Neural cell (in vitro differentiated cells): ENCODE measurements at regions not wholly inside any gene's neighbourhood (a gene's known extent, or its start where the extent isn't known, plus 50 kb on each side); places are given as distances from the start of the nearest gene placed in this dataset.
"Not testable (repeated sequence)": the region's sequence is repeated elsewhere in the genome, so short reads cannot be mapped to it uniquely, and the experiment has no call there.

ENCODE experiments used
- H2AFZ ChIP-seq: fragments of 200-600, 300-800 bp; sonication (generic), shearing (Covaris generic); 2 replicates; pipeline ENCODE4 v1.6.0; 2014; ENCODE audit warnings: low read depth, mild to moderate bottlenecking, antibody characterized with exemption, low read length, moderate library complexity
- H3F3A ChIP-seq: fragments of 200-600 bp; shearing (Covaris generic); 2 replicates; pipeline ENCODE4 v1.6.1; 2016; ENCODE audit warnings: mild to moderate bottlenecking, moderate library complexity, mixed read lengths, antibody characterized with exemption, low read length; ENCODE audit not compliant: insufficient read depth, poor library complexity, severe bottlenecking
- H3K27ac ChIP-seq: fragments of 200-600, 300-800 bp; sonication (generic), shearing (Covaris generic); 2 replicates; pipeline ENCODE4 v1.5.1; 2014; ENCODE audit warnings: mild to moderate bottlenecking, low read length, moderate library complexity
- H3K27me3 ChIP-seq: fragments of 300-800, 200-600 bp; sonication (generic), shearing (Covaris generic); 2 replicates; pipeline ENCODE4 v1.6.0; 2014; ENCODE audit warnings: mild to moderate bottlenecking, low read depth, low read length, moderate library complexity; ENCODE audit not compliant: insufficient read depth
- H3K36me3 ChIP-seq: fragments of 300-800, 200-600 bp; sonication (generic), shearing (Covaris generic); 2 replicates; pipeline ENCODE4 v1.5.1; 2014; ENCODE audit warnings: mild to moderate bottlenecking, antibody characterized with exemption, low read length, moderate library complexity; ENCODE audit not compliant: insufficient read depth
- H3K4me2 ChIP-seq: fragments of 300-800, 200-600 bp; sonication (generic), shearing (Covaris generic); 2 replicates; pipeline ENCODE4 v1.6.0; 2014; ENCODE audit warnings: mild to moderate bottlenecking, low read length
- H3K4me3 ChIP-seq: fragments of 300-800, 200-600 bp; sonication (generic), shearing (Covaris generic); 2 replicates; pipeline ENCODE4 v1.5.1; 2014; ENCODE audit warnings: mild to moderate bottlenecking, low read length, moderate library complexity
- H3K79me2 ChIP-seq: fragments of 200-600 bp; shearing (Covaris generic); replicated peaks from 2 replicates; pipeline ENCODE4 v1.6.0; 2014; ENCODE audit warnings: mild to moderate bottlenecking, low read length, moderate library complexity; ENCODE audit not compliant: insufficient read depth
- H3K9ac ChIP-seq: fragments of 300-800, 200-600 bp; sonication (generic), shearing (Covaris generic); 2 replicates; pipeline ENCODE4 v1.6.1; 2016; ENCODE audit warnings: mild to moderate bottlenecking, low read length, mixed read lengths
- H3K9me2 ChIP-seq: fragments of 200-600 bp; shearing (Covaris generic); 2 replicates; pipeline ENCODE4 v1.6.1; 2016; ENCODE audit warnings: mild to moderate bottlenecking, low read length, mixed read lengths; ENCODE audit not compliant: insufficient read depth
- H3K9me3 ChIP-seq: fragments of 200-600, 300-800 bp; sonication (generic), shearing (Covaris generic); 2 replicates; pipeline ENCODE4 v1.6.1; 2016; ENCODE audit warnings: mild to moderate bottlenecking, mixed run types, low read length, moderate library complexity, mixed read lengths
- H4K20me1 ChIP-seq: fragments of 200-600 bp; shearing (Covaris generic); 2 replicates; pipeline ENCODE4 v1.6.1; 2016; ENCODE audit warnings: mild to moderate bottlenecking, mixed run types; ENCODE audit not compliant: insufficient read depth
- CTCF ChIP-seq: fragments of 450-650 bp; IDR thresholded peaks from 2 replicates; pipeline ENCODE4 v1.5.1; 2014; ENCODE audit warnings: antibody characterized with exemption, mild to moderate bottlenecking, moderate library complexity; ENCODE audit not compliant: poor library complexity, severe bottlenecking
- EP300 ChIP-seq: fragments of 450-650 bp; conservative IDR thresholded peaks from 2 replicates; pipeline ENCODE4 v1.6.1; 2014; ENCODE audit warnings: antibody characterized with exemption, mild to moderate bottlenecking, moderate library complexity; ENCODE audit not compliant: poor library complexity, severe bottlenecking
- EZH2 ChIP-seq: fragments of 200-600, 300-800 bp; shearing (Covaris generic), sonication (generic); IDR thresholded peaks from 2 replicates; pipeline ENCODE4 v1.6.1; 2014; ENCODE audit warnings: antibody characterized with exemption, low read length, borderline replicate concordance, mild to moderate bottlenecking; ENCODE audit not compliant: insufficient read depth, poor library complexity, severe bottlenecking
- MXI1 ChIP-seq: fragments of 450-650 bp; conservative IDR thresholded peaks from 2 replicates; pipeline ENCODE4 v1.6.1; 2014; ENCODE audit warnings: antibody characterized with exemption, mild to moderate bottlenecking; ENCODE audit not compliant: poor library complexity, severe bottlenecking
- POLR2AphosphoS5 ChIP-seq: IDR thresholded peaks from 2 replicates; pipeline ENCODE4 v1.6.1; 2012
- RAD21 ChIP-seq: fragments of 450-650 bp; conservative IDR thresholded peaks from 2 replicates; pipeline ENCODE4 v1.6.1; 2014; ENCODE audit warnings: antibody characterized with exemption, mild to moderate bottlenecking, moderate library complexity
- SMC3 ChIP-seq: fragments of 450-650 bp; conservative IDR thresholded peaks from 2 replicates; pipeline ENCODE4 v1.6.1; 2014; ENCODE audit warnings: antibody characterized with exemption, mild to moderate bottlenecking, moderate library complexity; ENCODE audit not compliant: poor library complexity
- TAF1 ChIP-seq: IDR thresholded peaks from 2 replicates; pipeline ENCODE4 v1.6.1; 2012; ENCODE audit warnings: low read depth
- TF ChIP-seq, protein P1 (sequence below): IDR thresholded peaks from 2 replicates; pipeline ENCODE4 v1.6.1; 2012; ENCODE audit warnings: borderline replicate concordance

DNA sequence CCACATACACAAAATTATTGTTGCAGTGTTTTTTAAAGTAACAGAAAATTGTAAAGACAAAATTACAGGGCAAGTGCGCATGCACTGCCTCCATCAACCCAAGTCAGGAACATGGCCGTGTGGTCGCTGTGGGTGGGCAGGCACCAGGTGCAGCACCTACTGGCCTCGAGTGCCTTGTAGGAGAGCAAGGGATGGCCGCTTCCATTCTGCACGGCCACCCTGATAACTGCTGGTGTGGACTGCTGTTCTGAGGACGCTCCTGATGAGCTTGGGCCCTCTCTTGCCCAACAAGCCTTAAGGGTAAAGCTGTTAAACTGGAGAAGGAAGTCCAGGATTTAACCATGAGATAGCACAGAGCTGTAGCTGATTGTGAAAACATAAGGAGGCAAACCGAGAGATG, 124.6 kb upstream of the PPP1R9A start:
- Histone ChIP-seq H3K4me2 (no peak overlapping the region), H3K9me3 (no peaks in the 10 kb centered on the region), H3K27me3 (no peaks in the 10 kb centered on the region), H3K36me3 (no peaks in the 10 kb centered on the region), H4K20me1 (no peaks in the 10 kb centered on the region), H3K4me3 (no peak overlapping the region), H3K9ac (no peak overlapping the region), H3K9me2 (no peaks in the 10 kb centered on the region), H3K79me2 (no peaks in the 10 kb centered on the region), H3K27ac (no peak overlapping the region), H2AFZ (no peak overlapping the region), H3F3A (no peaks in the 10 kb centered on the region)
- TF ChIP-seq CTCF (no peak), SMC3 (no peak), RAD21 (no peak), EZH2 (no peak), MXI1 (no peak), POLR2AphosphoS5 (no peak), TAF1 (no peak), EP300 (no peak)
- TF ChIP-seq, protein P1, sequence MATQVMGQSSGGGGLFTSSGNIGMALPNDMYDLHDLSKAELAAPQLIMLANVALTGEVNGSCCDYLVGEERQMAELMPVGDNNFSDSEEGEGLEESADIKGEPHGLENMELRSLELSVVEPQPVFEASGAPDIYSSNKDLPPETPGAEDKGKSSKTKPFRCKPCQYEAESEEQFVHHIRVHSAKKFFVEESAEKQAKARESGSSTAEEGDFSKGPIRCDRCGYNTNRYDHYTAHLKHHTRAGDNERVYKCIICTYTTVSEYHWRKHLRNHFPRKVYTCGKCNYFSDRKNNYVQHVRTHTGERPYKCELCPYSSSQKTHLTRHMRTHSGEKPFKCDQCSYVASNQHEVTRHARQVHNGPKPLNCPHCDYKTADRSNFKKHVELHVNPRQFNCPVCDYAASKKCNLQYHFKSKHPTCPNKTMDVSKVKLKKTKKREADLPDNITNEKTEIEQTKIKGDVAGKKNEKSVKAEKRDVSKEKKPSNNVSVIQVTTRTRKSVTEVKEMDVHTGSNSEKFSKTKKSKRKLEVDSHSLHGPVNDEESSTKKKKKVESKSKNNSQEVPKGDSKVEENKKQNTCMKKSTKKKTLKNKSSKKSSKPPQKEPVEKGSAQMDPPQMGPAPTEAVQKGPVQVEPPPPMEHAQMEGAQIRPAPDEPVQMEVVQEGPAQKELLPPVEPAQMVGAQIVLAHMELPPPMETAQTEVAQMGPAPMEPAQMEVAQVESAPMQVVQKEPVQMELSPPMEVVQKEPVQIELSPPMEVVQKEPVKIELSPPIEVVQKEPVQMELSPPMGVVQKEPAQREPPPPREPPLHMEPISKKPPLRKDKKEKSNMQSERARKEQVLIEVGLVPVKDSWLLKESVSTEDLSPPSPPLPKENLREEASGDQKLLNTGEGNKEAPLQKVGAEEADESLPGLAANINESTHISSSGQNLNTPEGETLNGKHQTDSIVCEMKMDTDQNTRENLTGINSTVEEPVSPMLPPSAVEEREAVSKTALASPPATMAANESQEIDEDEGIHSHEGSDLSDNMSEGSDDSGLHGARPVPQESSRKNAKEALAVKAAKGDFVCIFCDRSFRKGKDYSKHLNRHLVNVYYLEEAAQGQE: no peak

DNA sequence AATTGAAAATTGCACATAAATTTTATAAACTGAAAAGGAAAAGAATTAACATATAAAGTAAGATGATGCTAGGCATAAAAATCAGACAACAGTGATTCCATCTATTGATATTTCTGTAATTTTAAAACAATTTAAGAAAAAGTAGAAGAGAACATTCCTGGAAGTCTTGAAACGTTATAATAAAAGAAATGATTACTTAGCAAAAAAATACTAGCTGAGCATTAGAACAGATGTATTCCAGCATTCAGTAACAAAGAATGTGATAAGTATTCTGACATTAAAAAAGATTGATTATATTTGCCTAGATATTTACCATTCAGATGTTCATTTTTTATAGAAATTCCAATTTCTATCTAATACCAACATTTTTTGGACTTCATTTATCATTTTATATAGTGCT, 120.1 kb upstream of the PPP1R9A start:
- Histone ChIP-seq H3K9ac (no peak overlapping the region), H3K27me3 (no peaks in the 10 kb centered on the region), H3K79me2 (no peaks in the 10 kb centered on the region), H2AFZ (no peak overlapping the region), H3K4me2 (no peak overlapping the region), H3K27ac (no peak overlapping the region), H3K4me3 (no peak overlapping the region), H3K36me3 (no peaks in the 10 kb centered on the region), H3F3A (no peaks in the 10 kb centered on the region), H3K9me3 (no peaks in the 10 kb centered on the region), H3K9me2 (no peaks in the 10 kb centered on the region), H4K20me1 (no peaks in the 10 kb centered on the region)
- TF ChIP-seq EZH2 (no peak), CTCF (no peak), SMC3 (no peak), EP300 (no peak), RAD21 (no peak)
- TF ChIP-seq, protein P1: no peak

DNA sequence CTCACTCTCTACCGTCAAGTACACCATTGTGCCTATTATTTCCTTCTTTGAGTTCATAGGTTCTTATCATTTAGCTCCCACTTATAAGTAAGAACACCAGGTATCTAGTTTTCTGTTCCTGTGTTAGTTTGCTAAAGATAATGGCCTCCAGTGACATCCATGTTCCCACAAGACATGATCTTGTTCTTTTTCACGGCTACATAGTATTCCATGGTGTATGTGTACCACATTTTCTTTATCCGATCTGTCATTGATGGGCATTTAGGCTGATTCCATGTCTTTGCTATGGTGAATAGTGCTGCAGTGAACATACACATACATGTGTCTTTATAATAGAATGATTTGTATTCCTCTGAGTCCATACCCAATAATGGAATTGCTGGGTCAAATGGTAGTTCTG, 119.0 kb upstream of the PPP1R9A start:
- H2AFZ ChIP-seq, H4K20me1 ChIP-seq, H3K9me3 ChIP-seq, H3K4me2 ChIP-seq, H3K27ac ChIP-seq, H3F3A ChIP-seq, H3K9ac ChIP-seq, H3K27me3 ChIP-seq, H3K4me3 ChIP-seq, H3K9me2 ChIP-seq, H3K36me3 ChIP-seq, H3K79me2 ChIP-seq: not testable (repeated sequence)
